AG04450 (cell line): ENCODE measurements at regions not wholly inside any gene's neighbourhood (a gene's known extent, or its start where the extent isn't known, plus 50 kb on each side); places are given as distances from the start of the nearest gene placed in this dataset.

Experiments used
- CTCF ChIA-PET: fragments of 300-600, 350-600 bp; formaldehyde crosslinking; extraction: SDS; loops from one replicate; lab custom pipeline; 2022; ENCODE audit warnings: antibody characterized with exemption, inconsistent platforms; lab: Charles Lee
- POLR2A ChIA-PET: fragments of 350-600 bp; formaldehyde crosslinking; extraction: SDS; loops from one replicate; lab custom pipeline; 2021; ENCODE audit warnings: antibody characterized with exemption, inconsistent platforms; lab: Yijun Ruan, JAX
- DNase-seq: peaks from one replicate; pipeline ENCODE4 v3.0.0-alpha.2; 2011; ENCODE audit warnings: low read depth, low spot score
- H3K27ac ChIP-seq: one replicate; pipeline ENCODE4 v1.5.1; 2012; ENCODE audit warnings: low read depth, low read length, control low read depth
- H3K27me3 ChIP-seq: one replicate; pipeline ENCODE4 v1.6.0; 2012; ENCODE audit warnings: low read length; ENCODE audit not compliant: control insufficient read depth, insufficient read depth
- H3K4me3 ChIP-seq: 2 replicates; pipeline ENCODE4 v1.5.1; 2011; ENCODE audit warnings: mild to moderate bottlenecking, low read depth, low read length, control low read depth
- H3K9me3 ChIP-seq: 2 replicates; pipeline ENCODE4 v1.5.1; 2012; ENCODE audit warnings: low read length; ENCODE audit not compliant: control insufficient read depth, insufficient read depth
- CTCF ChIP-seq: IDR thresholded peaks from 2 replicates; pipeline ENCODE4 v1.5.1; 2011; ENCODE audit warnings: low read depth, low read length, control low read depth, inconsistent platforms

GRCh38 chr5:166377756-166378155, 1913.7 kb upstream of the WWC1 start:
- DNase-seq, result no peak
- Histone ChIP-seq H3K27me3 (no peaks in the 10 kb centered on the region), H3K27ac (no peak overlapping the region), H3K9me3 (peaks cover 21% of the 10 kb centered on the region), H3K4me3 (no peak overlapping the region)
- ChIA-PET CTCF (no interaction called here), POLR2A (no interaction called here)
- TF ChIP-seq CTCF, result no peak

GRCh38 chr5:166379517-166379916, 1911.9 kb upstream of the WWC1 start:
- no peak for TF ChIP-seq CTCF
- ChIA-PET CTCF (no interaction called here), POLR2A (no interaction called here)
- H3K27me3 ChIP-seq, result no peaks in the 10 kb centered on the region
- H3K27ac ChIP-seq, result no peak overlapping the region
- no peak for DNase-seq
- peaks cover 21% of the 10 kb centered on the region for H3K9me3 ChIP-seq
- H3K4me3 ChIP-seq, result no peak overlapping the region

- no peak for TF ChIP-seq CTCF
- DNase-seq, result no peak
- Histone ChIP-seq H3K4me3 (no peak overlapping the region), H3K27me3 (no peaks in the 10 kb centered on the region), H3K9me3 (peaks cover 21% of the 10 kb centered on the region), H3K27ac (no peak overlapping the region)
- CTCF ChIA-PET, result no interaction called here
- POLR2A ChIA-PET, result no interaction called here
Observed at GRCh38 chr5:166382031-166382430, 1909.4 kb upstream of the WWC1 start.

- H3K9me3 ChIP-seq, result peaks cover 17% of the 10 kb centered on the region
- ChIA-PET CTCF (no interaction called here), POLR2A (no interaction called here)
Observed at GRCh38 chr5:166398131-166398530, 1893.3 kb upstream of the WWC1 start.

GRCh38 chr5:166399781-166400180, 1891.7 kb upstream of the WWC1 start:
- Histone ChIP-seq H3K27ac (no peak overlapping the region), H3K4me3 (no peak overlapping the region), H3K27me3 (no peaks in the 10 kb centered on the region), H3K9me3 (peaks cover 19% of the 10 kb centered on the region)
- TF ChIP-seq CTCF, result no peak
- ChIA-PET POLR2A (no interaction called here), CTCF (interaction anchor here (0.6 kb wide), 1 partner anchor 9 kb away, joined by 3 read pairs; no protein-coding TSS in a partner anchor)
- no peak for DNase-seq

More at GRCh38 chr5:166398131-166398530, 1893.3 kb upstream of the WWC1 start:
- H3K27ac ChIP-seq, result no peak overlapping the region
- H3K27me3 ChIP-seq, result no peaks in the 10 kb centered on the region
- no peak overlapping the region for H3K4me3 ChIP-seq
- DNase-seq, result no peak
- TF ChIP-seq CTCF, result no peak
